HG02623 (cell line): ENCODE measurements at regions not wholly inside any gene's neighbourhood (a gene's known extent, or its start where the extent isn't known, plus 50 kb on each side); places are given as distances from the start of the nearest gene placed in this dataset.

Experiments used
- ATAC-seq: cut with Tn5 transposase; IDR thresholded peaks from one replicate; pipeline ENCODE4 v1.9.1; 2021; ENCODE audit warnings: moderate library complexity; ENCODE audit not compliant: unreplicated experiment

DNA sequence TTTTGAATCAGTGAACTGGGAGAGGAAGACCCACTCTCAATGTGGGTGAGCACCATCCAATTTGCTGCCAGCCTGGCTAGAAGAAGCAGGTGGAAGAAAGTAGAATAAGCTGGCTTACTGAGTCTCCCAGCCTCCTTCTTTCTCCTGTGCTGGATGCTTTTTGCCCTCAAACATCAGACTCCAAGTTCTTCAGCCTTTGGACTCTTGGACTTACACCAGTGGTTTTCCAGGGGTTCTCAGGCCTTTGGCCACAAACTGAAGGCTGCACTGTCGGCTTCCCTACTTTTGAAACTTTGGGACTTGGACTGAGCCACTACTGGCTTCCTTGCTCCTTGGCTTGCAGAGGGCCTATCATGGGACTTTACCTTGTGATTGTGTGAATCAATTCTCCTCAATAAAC lies 804.2 kb upstream of the SLITRK1 start:
- no peak for ATAC-seq

DNA sequence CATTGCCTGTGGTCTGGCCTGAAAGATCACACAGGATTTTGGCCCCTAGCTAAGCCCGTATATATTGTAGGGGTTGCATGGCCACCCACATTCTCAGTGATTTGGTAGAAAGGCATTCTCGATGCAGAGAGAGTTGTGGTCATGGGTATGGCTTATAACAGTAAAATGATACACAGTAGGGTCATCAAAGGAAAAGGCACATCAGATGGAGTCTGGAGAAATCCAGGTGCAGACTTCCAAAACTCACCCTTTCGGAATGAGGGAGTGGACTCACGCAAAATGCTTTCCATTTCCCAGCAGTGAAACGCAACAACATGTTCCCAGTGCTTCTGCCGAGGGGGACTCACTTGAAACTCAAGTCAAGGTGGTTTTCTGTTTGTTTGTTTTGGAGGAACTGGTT lies 802.5 kb upstream of the SLITRK1 start:
- no peak for ATAC-seq

DNA sequence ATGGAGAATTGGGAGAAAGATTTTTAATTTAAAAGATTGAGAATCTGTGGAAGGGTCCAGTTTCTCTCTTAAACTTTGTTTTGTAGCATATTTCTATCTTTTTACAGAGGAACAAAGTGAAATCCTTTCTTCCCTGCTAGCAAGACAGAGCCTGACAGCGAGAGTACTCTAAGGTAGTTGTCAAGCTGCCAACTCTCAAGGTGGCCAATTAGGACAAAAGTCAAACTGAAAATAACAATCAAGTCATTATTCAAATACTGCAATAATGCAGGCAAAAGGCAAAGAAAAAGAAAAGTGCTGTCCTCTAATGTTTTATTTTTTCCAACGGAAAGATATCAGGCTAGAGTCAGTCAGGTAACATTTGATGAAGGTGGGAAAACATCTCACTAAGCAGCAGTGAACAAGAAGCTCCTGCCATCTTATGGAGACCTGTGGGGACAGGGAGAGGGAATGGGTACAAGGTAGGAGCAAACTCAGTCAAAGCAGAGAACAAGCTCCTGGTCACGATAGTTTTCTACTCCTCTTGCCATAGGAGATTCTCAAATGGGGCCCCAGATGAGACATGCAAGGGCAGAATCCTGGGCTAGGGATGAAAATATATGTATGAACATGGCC lies 801.9 kb upstream of the SLITRK1 start:
- ATAC-seq, result no peak

DNA sequence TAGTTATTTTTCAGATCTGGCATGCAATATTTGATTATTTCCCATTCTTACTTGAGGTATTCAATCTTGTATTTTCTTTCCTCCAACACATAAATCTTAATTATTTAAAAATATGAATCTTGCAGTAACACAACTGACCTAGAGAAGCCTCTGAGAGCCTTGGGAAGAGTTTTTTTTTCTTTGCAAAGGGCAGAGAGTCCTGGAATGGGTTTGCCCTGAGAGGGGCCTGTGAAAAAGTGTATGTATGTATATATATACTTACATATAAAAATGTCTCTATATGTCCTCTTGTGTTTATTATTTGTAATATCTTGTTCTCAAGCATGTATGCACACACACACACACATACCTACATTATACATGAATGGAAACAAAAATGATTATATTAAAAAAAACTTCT lies 801.2 kb upstream of the SLITRK1 start:
- no peak for ATAC-seq

DNA sequence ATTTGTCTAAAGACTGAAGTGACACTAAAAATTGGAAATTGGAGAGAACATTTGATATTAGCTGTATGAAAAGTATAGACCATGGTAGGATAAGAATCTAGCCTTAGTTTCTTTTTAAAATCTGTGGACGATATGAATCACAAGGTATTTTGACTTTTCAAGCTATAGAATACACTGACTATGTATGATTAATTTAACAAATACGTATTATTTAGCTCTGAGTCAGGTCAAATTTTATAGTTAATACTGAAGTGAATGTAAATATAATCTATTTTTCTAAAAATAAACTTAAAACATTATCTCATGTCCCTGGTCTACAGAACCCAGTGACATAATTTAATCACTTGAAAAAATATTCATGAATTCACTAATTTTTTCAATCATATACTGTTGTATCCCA lies 795.6 kb upstream of the SLITRK1 start:
- ATAC-seq, result no peak

DNA sequence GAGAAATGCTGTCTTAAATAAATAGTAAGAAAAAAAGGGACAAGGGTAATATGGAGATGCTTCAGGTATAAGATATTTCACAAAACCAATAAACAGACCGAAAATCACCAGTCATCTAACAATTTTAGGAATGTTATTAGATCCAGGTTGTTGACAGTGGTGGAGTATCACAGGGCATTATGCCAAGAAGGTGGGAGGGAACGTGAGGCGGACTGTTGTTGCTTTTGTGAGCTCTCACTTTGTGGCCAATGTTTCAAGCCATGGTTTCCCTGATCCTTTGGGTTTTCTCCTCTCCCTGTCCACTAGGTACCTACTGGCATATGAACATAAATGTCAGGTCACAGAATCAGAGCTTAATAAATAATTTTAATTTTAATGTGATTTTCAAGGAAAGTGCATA lies 790.3 kb upstream of the SLITRK1 start:
- ATAC-seq, result no peak

DNA sequence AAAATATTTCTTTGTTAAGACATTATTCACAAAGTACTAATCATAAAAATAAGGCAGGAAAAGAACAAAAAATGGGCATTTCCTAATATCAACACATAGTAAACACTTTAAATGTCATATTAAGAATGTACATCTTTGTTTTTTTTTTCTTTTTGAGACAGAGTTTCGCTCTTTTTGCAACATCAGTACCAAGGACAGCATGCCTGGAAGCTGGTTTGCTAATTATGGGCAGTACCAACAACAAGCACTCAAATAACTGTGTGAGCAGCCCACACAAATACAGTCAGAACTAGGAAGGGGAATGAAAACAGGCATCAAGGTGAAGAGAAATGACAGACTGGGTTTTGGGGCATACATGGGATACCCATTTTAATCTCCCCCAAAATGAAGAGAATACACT lies 788.0 kb upstream of the SLITRK1 start:
- no peak for ATAC-seq

DNA sequence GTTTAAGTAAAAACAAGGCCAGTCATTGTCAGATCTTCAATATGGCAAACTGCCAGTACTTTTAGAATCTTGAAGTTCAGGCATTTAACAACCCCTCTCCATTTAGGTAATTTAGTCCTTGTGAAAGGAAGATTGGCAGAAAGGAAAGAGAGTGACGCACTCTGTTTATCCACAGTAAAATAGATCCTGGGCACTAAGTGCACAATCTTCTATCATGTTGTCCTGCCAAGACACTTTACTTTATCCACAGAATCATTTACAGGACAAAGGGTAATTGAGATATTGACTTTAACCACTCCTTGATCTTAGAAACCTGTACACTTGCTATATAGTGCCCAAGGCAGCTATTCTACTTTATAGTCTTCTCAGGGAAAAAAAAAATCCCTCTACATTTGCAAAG lies 786.4 kb upstream of the SLITRK1 start:
- no peak for ATAC-seq

DNA sequence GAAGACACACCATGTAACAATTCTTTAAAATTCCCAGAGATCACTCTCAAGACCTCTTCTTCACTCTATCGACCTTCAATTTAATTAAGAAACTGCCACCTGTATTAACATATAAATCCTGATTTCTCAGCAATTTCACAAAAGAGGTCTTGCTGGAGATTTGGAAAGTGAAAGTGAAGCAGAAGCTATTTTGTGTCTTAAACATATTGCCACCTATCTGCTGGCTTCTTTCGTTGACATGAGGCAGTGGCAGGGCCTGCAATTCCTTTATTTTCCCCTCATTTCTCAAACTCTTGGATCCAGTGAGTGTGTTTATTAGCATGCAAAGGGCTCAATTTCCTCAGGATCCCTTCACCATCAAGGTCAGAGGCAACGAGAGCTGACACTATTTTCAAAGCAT lies 780.2 kb upstream of the SLITRK1 start:
- no peak for ATAC-seq

DNA sequence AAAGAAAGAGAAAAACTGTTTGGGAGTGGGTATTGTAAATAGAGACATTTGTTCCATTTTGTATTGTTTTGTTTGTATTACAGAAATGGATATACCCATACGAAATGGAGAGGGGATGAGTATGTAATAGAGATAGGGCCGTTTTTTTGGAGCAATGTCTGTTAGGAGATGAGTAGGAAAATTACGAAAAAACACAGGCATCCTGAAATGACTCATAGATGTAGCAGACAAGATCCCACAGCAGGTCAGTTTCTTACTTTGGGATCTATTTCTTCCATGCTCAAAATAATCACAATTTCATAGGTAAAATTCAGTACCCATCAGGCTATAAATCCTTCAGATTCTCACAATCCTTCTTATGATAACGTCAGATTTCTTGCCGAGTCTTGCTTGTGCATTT lies 779.4 kb upstream of the SLITRK1 start:
- no peak for ATAC-seq

DNA sequence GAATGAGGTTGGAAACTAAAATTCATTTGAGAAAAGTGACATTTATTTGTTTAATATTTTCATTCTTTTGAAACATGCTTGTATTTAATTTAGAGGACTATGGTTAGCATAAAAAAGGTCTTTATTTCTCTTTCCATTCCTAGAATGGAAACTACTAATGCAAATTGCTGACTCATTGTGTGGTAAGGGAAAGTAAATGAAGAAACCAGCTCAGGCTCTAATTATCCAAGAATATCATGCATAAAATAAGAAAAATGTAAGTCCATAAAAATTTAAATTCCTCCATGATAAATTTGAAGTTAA lies 777.0 kb upstream of the SLITRK1 start:
- no peak for ATAC-seq

DNA sequence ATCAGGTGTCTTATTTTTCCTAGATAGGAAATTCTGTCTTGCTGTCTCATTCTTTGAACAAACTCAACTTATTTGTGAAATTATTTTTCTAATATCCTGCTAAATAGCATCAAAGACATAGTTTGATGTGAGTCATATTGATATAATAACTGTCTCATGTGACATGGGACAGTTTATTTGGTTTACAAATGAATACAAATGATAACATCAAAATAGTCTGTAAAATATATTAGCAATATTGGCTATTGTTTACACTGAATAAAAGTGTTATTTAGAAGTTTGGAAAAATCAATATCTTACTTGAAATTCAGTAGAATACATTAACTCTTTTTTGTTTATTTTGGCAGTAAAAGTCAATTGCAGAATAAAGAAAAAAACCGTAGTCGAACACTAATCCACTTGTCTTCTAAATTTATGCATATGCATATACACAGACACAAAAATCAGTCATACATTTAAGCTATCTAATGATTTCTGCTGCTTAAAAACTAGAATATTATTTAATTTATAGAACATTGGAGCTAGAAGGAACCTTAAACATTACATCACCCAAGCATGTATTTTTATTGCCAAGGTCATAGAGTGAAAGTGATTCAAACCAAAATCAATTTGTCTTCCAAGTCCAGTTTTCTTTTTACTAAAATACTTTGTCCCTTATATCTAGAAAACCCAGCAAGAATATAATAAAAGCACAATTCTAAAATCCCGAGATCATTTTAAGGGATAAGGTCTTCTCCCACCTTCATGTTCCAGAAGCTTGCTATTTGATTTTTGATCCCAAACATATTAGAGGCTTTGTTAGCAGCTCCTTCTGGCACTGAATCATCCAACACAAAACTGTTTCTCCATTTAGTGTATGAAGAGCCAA lies 776.5 kb upstream of the SLITRK1 start:
- no peak for ATAC-seq

DNA sequence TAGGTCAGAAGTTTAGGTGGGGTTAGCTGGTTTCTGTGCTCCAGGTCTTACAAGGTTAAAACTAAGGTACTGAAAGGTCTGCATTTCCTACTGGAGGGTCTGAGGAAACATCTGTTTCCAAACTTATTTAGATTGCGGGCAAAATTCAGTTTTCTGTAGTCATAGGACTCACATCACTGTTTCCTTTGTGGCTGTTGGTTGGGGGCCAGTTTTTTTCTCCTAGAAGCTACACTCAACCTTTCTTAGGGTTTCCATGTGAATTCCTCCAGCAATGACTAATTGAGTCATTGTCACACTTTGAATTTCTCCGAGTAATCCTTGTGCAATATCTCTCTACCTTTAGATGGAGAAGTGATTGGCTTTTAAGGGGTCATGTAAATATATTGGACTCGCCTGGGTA lies 773.4 kb upstream of the SLITRK1 start:
- ATAC-seq, result no peak

DNA sequence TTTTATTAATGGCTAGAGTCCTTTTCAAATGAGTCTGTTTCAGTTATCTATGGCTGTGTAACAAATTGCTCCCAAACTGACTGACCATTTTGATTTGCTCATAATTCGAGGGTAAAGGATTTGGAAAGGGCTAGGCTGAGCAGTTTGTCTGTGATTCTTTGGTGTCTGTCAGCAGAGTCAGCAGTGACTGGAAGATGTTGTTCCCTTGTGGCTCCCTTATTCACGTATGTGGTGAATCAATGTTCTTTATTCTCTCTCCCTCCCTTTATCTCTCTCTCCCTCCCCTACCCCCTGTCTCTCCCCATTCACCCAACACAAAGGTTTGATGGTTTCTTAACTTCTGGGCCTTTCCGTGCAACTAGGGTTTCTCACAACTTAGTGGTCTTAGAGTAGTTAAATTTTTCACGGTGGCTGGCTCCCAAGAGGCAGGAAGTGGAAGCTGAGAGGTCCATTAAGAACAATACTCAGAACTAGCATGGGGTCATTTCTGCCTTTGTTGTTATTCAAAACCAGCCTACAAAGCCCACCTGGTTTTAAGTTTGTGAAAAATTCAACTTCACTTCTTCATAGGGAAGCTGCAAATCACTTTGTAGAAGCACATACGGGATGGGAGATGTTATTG lies 772.5 kb upstream of the SLITRK1 start:
- ATAC-seq, result no peak

DNA sequence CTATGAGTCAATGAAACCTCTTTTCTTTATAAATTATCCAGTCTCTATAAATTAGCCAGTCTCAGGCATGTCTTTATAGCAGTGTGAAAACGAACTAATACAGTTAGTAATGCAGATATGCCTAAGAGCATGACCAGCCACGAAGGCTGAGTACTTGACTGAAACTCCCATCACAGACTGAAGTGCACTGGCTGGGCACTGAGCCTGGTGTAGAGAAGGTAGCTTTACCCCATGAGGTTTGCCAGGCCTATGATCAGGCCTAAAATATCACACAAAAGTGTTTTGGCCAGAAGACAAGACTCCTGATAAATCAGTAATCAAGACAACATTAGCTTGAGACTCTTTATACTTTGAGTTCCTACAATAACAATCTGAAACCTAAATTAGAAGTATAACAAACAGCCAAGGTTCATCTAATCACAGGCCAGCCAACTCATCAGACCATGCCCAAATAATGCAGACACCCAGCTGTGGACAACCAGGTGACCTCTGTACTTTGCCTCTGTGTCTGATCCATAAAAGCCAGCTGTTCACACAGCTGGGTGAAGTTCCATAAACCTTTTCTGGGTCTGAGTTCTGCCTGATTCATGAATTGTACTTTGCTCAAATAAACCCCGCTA lies 771.8 kb upstream of the SLITRK1 start:
- no peak for ATAC-seq

DNA sequence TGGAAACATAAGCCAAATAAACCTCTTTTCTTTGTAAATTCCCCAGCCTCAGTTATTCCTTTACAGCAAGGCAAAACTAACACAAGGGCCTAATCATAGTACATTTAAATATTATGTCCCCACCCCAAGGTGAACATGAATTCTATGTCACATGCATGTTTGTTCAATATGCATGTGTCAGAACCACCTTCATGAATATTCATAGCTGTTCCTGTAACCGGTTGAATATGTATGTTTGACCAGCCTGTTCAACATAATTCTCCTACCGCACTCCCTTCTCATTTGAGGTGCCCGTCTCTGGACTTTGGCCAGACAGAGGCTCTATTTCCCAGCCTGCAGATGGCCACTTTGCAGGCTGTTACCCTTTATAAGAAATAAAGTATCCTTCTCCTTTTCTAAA lies 769.4 kb upstream of the SLITRK1 start:
- ATAC-seq, result no peak

DNA sequence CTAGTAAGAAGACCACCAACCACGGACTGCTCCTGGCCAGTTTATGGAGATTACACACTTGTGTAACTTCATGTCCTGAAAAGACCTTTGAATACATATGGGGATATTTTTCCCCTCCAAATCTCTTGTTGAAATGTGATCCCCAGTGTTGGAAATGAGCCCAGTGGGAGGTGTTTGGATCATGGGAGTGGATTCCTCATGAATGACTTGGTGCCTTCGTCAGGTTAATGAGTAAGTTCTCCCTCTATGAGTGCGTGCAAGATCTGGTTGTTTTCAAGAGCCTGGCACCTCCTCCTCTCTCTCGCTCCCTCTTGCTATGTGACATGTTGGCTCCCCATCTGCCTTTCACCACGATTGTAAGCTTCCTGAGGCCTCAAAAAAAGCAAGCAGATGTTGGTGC lies 769.0 kb upstream of the SLITRK1 start:
- ATAC-seq, result no peak

DNA sequence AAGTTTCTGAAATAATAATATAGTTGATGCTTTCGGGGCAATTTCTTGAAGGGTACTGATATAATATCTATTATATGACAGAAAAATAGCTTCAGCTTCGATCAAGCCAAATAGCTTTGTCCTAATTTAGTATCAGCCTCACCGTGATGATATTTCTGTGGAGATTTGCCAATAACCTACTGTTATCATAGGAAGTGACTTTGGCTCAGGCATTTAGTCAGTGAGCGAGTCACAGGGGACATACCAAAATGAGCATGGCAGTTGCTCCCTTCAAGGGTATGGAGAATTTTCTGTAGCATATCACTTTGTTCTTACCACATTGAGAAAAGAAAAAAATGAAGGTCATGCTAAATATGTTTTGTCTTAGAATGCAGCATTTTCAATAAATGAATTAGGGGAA lies 767.6 kb upstream of the SLITRK1 start:
- no peak for ATAC-seq

DNA sequence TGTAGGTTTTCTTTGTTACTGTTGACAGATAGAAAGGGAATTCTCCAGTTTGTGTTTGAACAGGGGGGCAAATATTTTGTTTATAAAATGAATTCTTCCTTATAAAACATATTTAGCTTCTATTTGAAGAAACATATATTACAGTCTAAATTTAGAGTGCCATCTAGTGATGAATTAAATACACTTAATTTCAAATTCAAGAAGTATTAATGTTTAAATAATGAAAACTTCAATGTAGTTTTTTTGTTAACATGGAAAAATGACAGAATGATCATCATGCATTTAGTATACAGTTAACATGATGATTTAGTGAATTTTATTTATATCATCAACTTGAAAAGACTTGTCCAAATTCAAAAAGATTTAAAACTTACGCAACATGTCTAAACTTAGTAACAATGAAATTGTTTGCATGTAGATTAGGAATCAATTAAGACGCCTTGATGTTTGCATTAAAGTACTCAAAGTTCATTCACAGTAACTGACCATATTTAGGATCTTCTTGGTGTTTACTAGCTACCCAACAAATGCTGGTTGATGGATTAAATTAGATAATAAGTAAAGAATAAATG lies 765.9 kb upstream of the SLITRK1 start:
- ATAC-seq, result no peak

DNA sequence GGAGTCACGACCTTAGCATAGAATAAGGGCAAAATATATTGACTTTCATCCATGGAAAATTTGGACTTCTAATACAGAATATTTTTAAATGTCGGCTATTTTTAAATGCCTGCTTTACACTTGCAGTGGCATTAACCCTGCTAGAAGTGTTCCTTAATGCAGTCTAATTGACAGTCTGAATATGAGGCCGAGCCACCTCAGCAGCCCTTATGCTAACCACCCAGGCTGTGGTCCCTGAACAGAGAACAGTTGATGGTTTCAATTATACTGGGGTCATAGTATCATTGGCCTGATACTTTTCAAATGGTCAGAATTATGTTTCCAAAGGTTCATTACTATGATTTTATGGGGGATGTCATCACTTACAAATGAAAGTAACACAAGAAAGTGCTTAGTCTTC lies 764.7 kb upstream of the SLITRK1 start:
- ATAC-seq, result no peak

DNA sequence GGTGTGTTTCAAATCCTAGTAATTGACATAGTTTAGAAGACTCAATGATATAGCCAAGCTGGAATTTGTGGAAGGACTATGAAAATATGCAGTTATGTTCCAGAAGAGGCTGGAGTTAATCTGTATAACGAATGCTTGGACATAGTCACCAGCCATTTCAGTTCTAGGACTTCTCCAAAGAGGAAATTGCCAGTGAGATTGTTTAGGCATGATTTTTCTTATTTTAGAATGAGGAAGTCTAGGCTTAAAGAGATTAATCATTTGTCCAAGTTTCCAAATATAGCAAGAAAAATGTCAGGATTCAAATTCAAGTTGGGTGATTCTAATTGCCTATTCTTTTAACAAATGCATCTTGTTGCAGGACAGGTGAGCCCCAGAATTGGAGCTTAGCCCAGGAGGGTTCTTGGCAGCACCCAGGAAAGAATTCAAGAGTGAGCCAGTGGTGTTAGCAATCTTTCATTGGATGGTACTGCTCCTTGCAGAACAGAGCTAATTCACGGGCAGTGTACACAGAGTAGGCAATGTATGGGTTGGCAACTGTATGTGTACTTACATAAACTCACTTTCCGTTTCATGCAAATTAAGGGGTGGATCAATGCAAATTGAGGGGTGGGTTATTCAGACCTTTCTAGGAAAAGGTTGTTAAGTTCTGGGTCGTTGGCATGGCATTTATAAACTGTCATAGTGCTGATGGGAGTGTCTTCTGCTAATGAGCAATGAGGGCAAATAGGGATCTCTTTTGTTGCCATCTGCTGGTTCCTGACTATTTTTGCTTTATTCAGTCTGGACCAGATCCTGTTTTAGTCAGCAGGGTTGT lies 763.1 kb upstream of the SLITRK1 start:
- no peak for ATAC-seq
